HCT116 (cell line): ENCODE measurements at regions not wholly inside any gene's neighbourhood (a gene's known extent, or its start where the extent isn't known, plus 50 kb on each side); places are given as distances from the start of the nearest gene placed in this dataset.

Source experiments
- ATAC-seq: fragments of 200-7000 bp; cut with Tn5 transposase; 2 replicates; pipeline ENCODE4 v1.9.1; 2020; ENCODE audit warnings: mild to moderate bottlenecking, moderate library complexity
- BruUV-seq: library from RNA; stranded (reverse); fragments of 400-500 nt; replicated peaks from 2 replicates; lab custom pipeline; 2021; lab: Mats Ljungman, UMichigan
- CTCF ChIA-PET: fragments of 300-600 bp; sonication (Branson Sonifier 250); formaldehyde crosslinking; loops from one replicate; lab custom pipeline; 2021; ENCODE audit warnings: antibody characterized with exemption; lab: Charles Lee
- POLR2A ChIA-PET: fragments of 300-600, 350-600 bp; sonication (Branson Sonifier 250); formaldehyde crosslinking; loops from one replicate; lab custom pipeline; 2021; ENCODE audit warnings: antibody characterized with exemption; lab: Charles Lee
- RAD21 ChIA-PET, 2 experiments: fragments of 300-600 bp; sonication (Branson Sonifier 250); formaldehyde crosslinking; loops; one replicate each; lab custom pipeline; 2023; ENCODE audit warnings: low total read pairs in 2 of 2; ENCODE audit not compliant: uncharacterized antibody in 2 of 2, unreplicated experiment in 2 of 2, low non-redundant PET in 1 of 2; lab: Charles Lee
- DNase-seq: peaks from one replicate; pipeline ENCODE4 v3.0.0-alpha.2; 2010; ENCODE audit warnings: low read depth, low spot score
- H2AFZ ChIP-seq: fragments of 200-600 bp; shearing (Covaris generic), sonication (generic); 2 replicates; pipeline ENCODE4 v1.6.1; 2017; ENCODE audit warnings: low read depth, mixed run types, mixed read lengths, antibody characterized with exemption, low read length; ENCODE audit not compliant: poor library complexity, severe bottlenecking
- H3K27ac ChIP-seq: 2 replicates; pipeline ENCODE4 v1.5.1; 2012; ENCODE audit warnings: low read depth, low read length
- H3K27me3 ChIP-seq: fragments of 200-600 bp; sonication (generic); 2 replicates; pipeline ENCODE4 v1.6.1; 2016; ENCODE audit warnings: mixed run types, low read length, mixed read lengths; ENCODE audit not compliant: insufficient read depth
- H3K36me3 ChIP-seq, 2 experiments: fragments of 200-500 bp in 1 of 2; fragments of 200-600 bp in 1 of 2; sonication (Bioruptor generic) in 1 of 2; sonication (generic) in 1 of 2; 2 replicates each; pipeline versions ENCODE4 v1.5.1 to v1.6.1; 2014 to 2016; ENCODE audit warnings: low read length in 2 of 2, inconsistent platforms in 1 of 2, mixed read lengths in 1 of 2, mixed run types in 1 of 2; ENCODE audit not compliant: insufficient read depth in 2 of 2, control insufficient read depth in 1 of 2
- H3K4me1 ChIP-seq, 2 experiments: fragments of 200-600 bp in 1 of 2; sonication (generic) in 1 of 2; 2 replicates each; pipeline versions ENCODE4 v1.5.1 to v1.6.1; 2012 to 2017; ENCODE audit warnings: low read length in 2 of 2, inconsistent platforms in 1 of 2, mild to moderate bottlenecking in 1 of 2, mixed read lengths in 1 of 2, mixed run types in 1 of 2, moderate library complexity in 1 of 2; ENCODE audit not compliant: insufficient read depth in 2 of 2, control insufficient read depth in 1 of 2
- H3K4me2 ChIP-seq: fragments of 200-600 bp; sonication (generic); 2 replicates; pipeline ENCODE4 v1.6.1; 2017; ENCODE audit warnings: mixed run types, low read length, mixed read lengths
- H3K4me3 ChIP-seq, 2 experiments: fragments of 200-600 bp in 1 of 2; sonication (generic) in 1 of 2; replicated peaks in 1 of 2; 2 replicates each; pipeline ENCODE4 v1.5.1; 2011 to 2016; ENCODE audit warnings: low read length in 2 of 2, control low read depth in 1 of 2, low read depth in 1 of 2, mild to moderate bottlenecking in 1 of 2, mixed read lengths in 1 of 2, mixed run types in 1 of 2
- H3K79me2 ChIP-seq: fragments of 200-600 bp; sonication (generic); 2 replicates; pipeline ENCODE4 v1.6.1; 2017; ENCODE audit warnings: mild to moderate bottlenecking, mixed run types, low read length, moderate library complexity, mixed read lengths; ENCODE audit not compliant: insufficient read depth
- H3K9ac ChIP-seq: fragments of 200-600 bp; sonication (generic); 2 replicates; pipeline ENCODE4 v1.6.1; 2016; ENCODE audit warnings: low read length, mixed read lengths
- H3K9me2 ChIP-seq: fragments of 200-600 bp; sonication (generic), shearing (Covaris generic); 2 replicates; pipeline ENCODE4 v1.6.1; 2017; ENCODE audit warnings: mixed run types, mild to moderate bottlenecking, moderate library complexity; ENCODE audit not compliant: insufficient read depth
- H3K9me3 ChIP-seq, 2 experiments: fragments of 200-500 bp in 1 of 2; fragments of 200-600 bp in 1 of 2; sonication (Bioruptor generic) in 1 of 2; sonication (generic) in 1 of 2; 2 replicates each; pipeline ENCODE4 v1.6.1; 2014 to 2017; ENCODE audit warnings: low read length in 2 of 2, mixed read lengths in 2 of 2, inconsistent platforms in 1 of 2, low read depth in 1 of 2, mild to moderate bottlenecking in 1 of 2, mixed run types in 1 of 2, moderate library complexity in 1 of 2; ENCODE audit not compliant: control insufficient read depth in 1 of 2, insufficient read depth in 1 of 2
- H4K20me1 ChIP-seq: fragments of 200-600 bp; sonication (generic), shearing (Covaris generic); 2 replicates; pipeline ENCODE4 v1.6.1; 2017; ENCODE audit warnings: mixed run types, mild to moderate bottlenecking, moderate library complexity; ENCODE audit not compliant: insufficient read depth
- ATF3 ChIP-seq: IDR thresholded peaks from 2 replicates; pipeline ENCODE4 v1.6.1; 2012
- CBX3 ChIP-seq: IDR thresholded peaks from 2 replicates; pipeline ENCODE4 v1.6.1; 2012; ENCODE audit warnings: low read depth
- EGR1 ChIP-seq: IDR thresholded peaks from 2 replicates; pipeline ENCODE4 v1.6.1; 2012; ENCODE audit warnings: low read depth
- ELF1 ChIP-seq: IDR thresholded peaks from 2 replicates; pipeline ENCODE4 v1.6.1; 2012; ENCODE audit warnings: low read depth, borderline replicate concordance
- EZH2 ChIP-seq: fragments of 200-600 bp; sonication (generic); IDR thresholded peaks from 2 replicates; pipeline ENCODE4 v1.6.1; 2017; ENCODE audit warnings: antibody characterized with exemption, mixed run types
- EZH2phosphoT487 ChIP-seq: fragments of 200-600 bp; IDR thresholded peaks from 2 replicates; pipeline ENCODE4 v1.6.1; 2018; ENCODE audit warnings: antibody characterized with exemption, borderline replicate concordance
- POLR2A ChIP-seq: IDR thresholded peaks from 2 replicates; pipeline ENCODE4 v1.7.0; 2011; ENCODE audit warnings: borderline replicate concordance; ENCODE audit not compliant: insufficient read depth, insufficient read length; ENCODE audit errors: extremely low read depth
- REST ChIP-seq: IDR thresholded peaks from 2 replicates; pipeline ENCODE4 v1.6.1; 2012; ENCODE audit warnings: low read depth
- SIN3A ChIP-seq: IDR thresholded peaks from 2 replicates; pipeline ENCODE4 v1.6.1; 2012; ENCODE audit warnings: low read depth
- SP1 ChIP-seq: IDR thresholded peaks from 2 replicates; pipeline ENCODE4 v1.6.1; 2012; ENCODE audit warnings: low read depth
- SRF ChIP-seq: IDR thresholded peaks from 2 replicates; pipeline ENCODE4 v1.6.1; 2012; ENCODE audit warnings: low read depth
- TCF7L2 ChIP-seq: IDR thresholded peaks from 2 replicates; pipeline ENCODE4 v1.7.0; 2011; ENCODE audit warnings: borderline replicate concordance, inconsistent platforms; ENCODE audit not compliant: insufficient read depth, insufficient read length; ENCODE audit errors: extremely low read depth
- ZBTB33 ChIP-seq: IDR thresholded peaks from 2 replicates; pipeline ENCODE4 v1.6.1; 2011; ENCODE audit warnings: mild to moderate bottlenecking, low read length, moderate library complexity; ENCODE audit not compliant: insufficient replicate concordance; ENCODE audit errors: extremely low read depth
- ZFX ChIP-seq: fragments of 450-650 bp; IDR thresholded peaks from 2 replicates; pipeline ENCODE4 v1.6.1; 2017
- ZNF274 ChIP-seq: fragments of 200-500 bp; sonication (Bioruptor generic); IDR thresholded peaks from 2 replicates; pipeline ENCODE4 v1.6.1; 2014; ENCODE audit warnings: mild to moderate bottlenecking, low read depth, low read length, inconsistent platforms
- intact Hi-C: fragments of 100-400 bp; cut with micrococcal nuclease; formaldehyde crosslinking; loops from 2 replicates; pipeline ENCODE4 v1.10.0; 2022

- Histone ChIP-seq H3K27ac (no peak overlapping the region), H3K4me3 (no peak overlapping the region), H3K9ac (no peak overlapping the region), H2AFZ (no peak overlapping the region), H3K27me3 (no peaks in the 10 kb centered on the region), H3K4me1 (peaks cover 9 to 10% of the 10 kb centered on the region in 2 experiments; a peak in 3 of 4 replicates), H3K4me2 (no peak overlapping the region), H3K79me2 (no peaks in the 10 kb centered on the region), H3K36me3 (no peaks in the 10 kb centered on the region), H4K20me1 (no peaks in the 10 kb centered on the region), H3K9me2 (no peaks in the 10 kb centered on the region)
- no TSS peak for BruUV-seq
- intact Hi-C loops, result no loop called here
- DNase-seq (no peak), ATAC-seq (no peak)
- POLR2A ChIA-PET, result no interaction called here
- TF ChIP-seq CBX3 (no peak), SRF (no peak), REST (no peak), ZFX (no peak), TCF7L2 (no peak), ELF1 (no peak), POLR2A (no peak), EZH2phosphoT487 (no peak), EGR1 (no peak), ZNF274 (no peak), EZH2 (no peak), SP1 (no peak), ZBTB33 (no peak), ATF3 (no peak), SIN3A (no peak)
- TF ChIP-seq, all 23 proteins: peak for 0
- ChIA-PET CTCF (no interaction called here), RAD21 (no interaction called here)
- H3K9me3 ChIP-seq, result no peaks in the 10 kb centered on the region
Observed at GRCh38 chr10:27451054-27451453, 53.0 kb upstream of the RAB18 start.
